HCT116 (cell line): ENCODE measurements at regions not wholly inside any gene's neighbourhood (a gene's known extent, or its start where the extent isn't known, plus 50 kb on each side); places are given as distances from the start of the nearest gene placed in this dataset.

Source experiments
- ATAC-seq: fragments of 200-7000 bp; cut with Tn5 transposase; 2 replicates; pipeline ENCODE4 v1.9.1; 2020; ENCODE audit warnings: mild to moderate bottlenecking, moderate library complexity
- BruUV-seq: library from RNA; stranded (reverse); fragments of 400-500 nt; replicated peaks from 2 replicates; lab custom pipeline; 2021; lab: Mats Ljungman, UMichigan
- CTCF ChIA-PET: fragments of 300-600 bp; sonication (Branson Sonifier 250); formaldehyde crosslinking; loops from one replicate; lab custom pipeline; 2021; ENCODE audit warnings: antibody characterized with exemption; lab: Charles Lee
- POLR2A ChIA-PET: fragments of 300-600, 350-600 bp; sonication (Branson Sonifier 250); formaldehyde crosslinking; loops from one replicate; lab custom pipeline; 2021; ENCODE audit warnings: antibody characterized with exemption; lab: Charles Lee
- RAD21 ChIA-PET, 2 experiments: fragments of 300-600 bp; sonication (Branson Sonifier 250); formaldehyde crosslinking; loops; one replicate each; lab custom pipeline; 2023; ENCODE audit warnings: low total read pairs in 2 of 2; ENCODE audit not compliant: uncharacterized antibody in 2 of 2, unreplicated experiment in 2 of 2, low non-redundant PET in 1 of 2; lab: Charles Lee
- DNase-seq: peaks from one replicate; pipeline ENCODE4 v3.0.0-alpha.2; 2010; ENCODE audit warnings: low read depth, low spot score
- H2AFZ ChIP-seq: fragments of 200-600 bp; shearing (Covaris generic), sonication (generic); 2 replicates; pipeline ENCODE4 v1.6.1; 2017; ENCODE audit warnings: low read depth, mixed run types, mixed read lengths, antibody characterized with exemption, low read length; ENCODE audit not compliant: poor library complexity, severe bottlenecking
- H3K27ac ChIP-seq: 2 replicates; pipeline ENCODE4 v1.5.1; 2012; ENCODE audit warnings: low read depth, low read length
- H3K27me3 ChIP-seq: fragments of 200-600 bp; sonication (generic); 2 replicates; pipeline ENCODE4 v1.6.1; 2016; ENCODE audit warnings: mixed run types, low read length, mixed read lengths; ENCODE audit not compliant: insufficient read depth
- H3K36me3 ChIP-seq, 2 experiments: fragments of 200-500 bp in 1 of 2; fragments of 200-600 bp in 1 of 2; sonication (Bioruptor generic) in 1 of 2; sonication (generic) in 1 of 2; 2 replicates each; pipeline versions ENCODE4 v1.5.1 to v1.6.1; 2014 to 2016; ENCODE audit warnings: low read length in 2 of 2, inconsistent platforms in 1 of 2, mixed read lengths in 1 of 2, mixed run types in 1 of 2; ENCODE audit not compliant: insufficient read depth in 2 of 2, control insufficient read depth in 1 of 2
- H3K4me1 ChIP-seq, 2 experiments: fragments of 200-600 bp in 1 of 2; sonication (generic) in 1 of 2; 2 replicates each; pipeline versions ENCODE4 v1.5.1 to v1.6.1; 2012 to 2017; ENCODE audit warnings: low read length in 2 of 2, inconsistent platforms in 1 of 2, mild to moderate bottlenecking in 1 of 2, mixed read lengths in 1 of 2, mixed run types in 1 of 2, moderate library complexity in 1 of 2; ENCODE audit not compliant: insufficient read depth in 2 of 2, control insufficient read depth in 1 of 2
- H3K4me2 ChIP-seq: fragments of 200-600 bp; sonication (generic); 2 replicates; pipeline ENCODE4 v1.6.1; 2017; ENCODE audit warnings: mixed run types, low read length, mixed read lengths
- H3K4me3 ChIP-seq, 2 experiments: fragments of 200-600 bp in 1 of 2; sonication (generic) in 1 of 2; replicated peaks in 1 of 2; 2 replicates each; pipeline ENCODE4 v1.5.1; 2011 to 2016; ENCODE audit warnings: low read length in 2 of 2, control low read depth in 1 of 2, low read depth in 1 of 2, mild to moderate bottlenecking in 1 of 2, mixed read lengths in 1 of 2, mixed run types in 1 of 2
- H3K79me2 ChIP-seq: fragments of 200-600 bp; sonication (generic); 2 replicates; pipeline ENCODE4 v1.6.1; 2017; ENCODE audit warnings: mild to moderate bottlenecking, mixed run types, low read length, moderate library complexity, mixed read lengths; ENCODE audit not compliant: insufficient read depth
- H3K9ac ChIP-seq: fragments of 200-600 bp; sonication (generic); 2 replicates; pipeline ENCODE4 v1.6.1; 2016; ENCODE audit warnings: low read length, mixed read lengths
- H3K9me2 ChIP-seq: fragments of 200-600 bp; sonication (generic), shearing (Covaris generic); 2 replicates; pipeline ENCODE4 v1.6.1; 2017; ENCODE audit warnings: mixed run types, mild to moderate bottlenecking, moderate library complexity; ENCODE audit not compliant: insufficient read depth
- H3K9me3 ChIP-seq, 2 experiments: fragments of 200-500 bp in 1 of 2; fragments of 200-600 bp in 1 of 2; sonication (Bioruptor generic) in 1 of 2; sonication (generic) in 1 of 2; 2 replicates each; pipeline ENCODE4 v1.6.1; 2014 to 2017; ENCODE audit warnings: low read length in 2 of 2, mixed read lengths in 2 of 2, inconsistent platforms in 1 of 2, low read depth in 1 of 2, mild to moderate bottlenecking in 1 of 2, mixed run types in 1 of 2, moderate library complexity in 1 of 2; ENCODE audit not compliant: control insufficient read depth in 1 of 2, insufficient read depth in 1 of 2
- H4K20me1 ChIP-seq: fragments of 200-600 bp; sonication (generic), shearing (Covaris generic); 2 replicates; pipeline ENCODE4 v1.6.1; 2017; ENCODE audit warnings: mixed run types, mild to moderate bottlenecking, moderate library complexity; ENCODE audit not compliant: insufficient read depth
- EZH2phosphoT487 ChIP-seq: fragments of 200-600 bp; IDR thresholded peaks from 2 replicates; pipeline ENCODE4 v1.6.1; 2018; ENCODE audit warnings: antibody characterized with exemption, borderline replicate concordance
- JUND ChIP-seq: IDR thresholded peaks from 2 replicates; pipeline ENCODE4 v1.6.1; 2012
- POLR2A ChIP-seq: IDR thresholded peaks from 2 replicates; pipeline ENCODE4 v1.7.0; 2011; ENCODE audit warnings: borderline replicate concordance; ENCODE audit not compliant: insufficient read depth, insufficient read length; ENCODE audit errors: extremely low read depth
- SP1 ChIP-seq: IDR thresholded peaks from 2 replicates; pipeline ENCODE4 v1.6.1; 2012; ENCODE audit warnings: low read depth
- SRF ChIP-seq: IDR thresholded peaks from 2 replicates; pipeline ENCODE4 v1.6.1; 2012; ENCODE audit warnings: low read depth
- intact Hi-C: fragments of 100-400 bp; cut with micrococcal nuclease; formaldehyde crosslinking; loops from 2 replicates; pipeline ENCODE4 v1.10.0; 2022
- TF ChIP-seq, protein P1 (sequence below): IDR thresholded peaks from 2 replicates; pipeline ENCODE4 v1.6.1; 2011; ENCODE audit warnings: mild to moderate bottlenecking, low read length, moderate library complexity; ENCODE audit not compliant: insufficient replicate concordance; ENCODE audit errors: extremely low read depth
- TF ChIP-seq, protein P2 (sequence below): IDR thresholded peaks from 2 replicates; pipeline ENCODE4 v1.6.1; 2012
- TF ChIP-seq, protein P3 (sequence below): IDR thresholded peaks from 2 replicates; pipeline ENCODE4 v1.6.1; 2012; ENCODE audit warnings: low read depth

DNA sequence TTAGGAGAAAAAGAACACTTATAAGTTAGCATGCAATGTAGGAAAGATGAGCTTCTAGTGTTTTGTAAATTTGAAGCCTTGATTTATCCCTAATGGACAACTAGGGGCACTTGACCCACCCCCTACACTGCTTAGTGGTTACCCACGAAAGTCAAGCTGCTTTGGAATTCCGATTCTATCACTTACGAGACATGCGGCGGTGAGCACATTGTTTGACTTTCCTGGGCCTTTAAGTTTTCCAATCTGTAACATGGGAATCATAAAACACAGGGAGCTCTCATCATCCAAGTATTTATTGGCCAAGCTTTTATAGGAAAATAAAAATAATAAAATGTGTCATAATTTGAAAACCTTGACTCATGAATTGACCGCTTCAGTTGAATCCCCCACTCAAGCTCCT lies 78.7 kb upstream of the PDK4 start:
- ChIA-PET RAD21 (no interaction called here), POLR2A (no interaction called here), CTCF (interaction anchor here (1.0 to 2.0 kb wide), 3 partner anchors 9 to 130 kb away, joined by 3 to 8 read pairs (median 6); no protein-coding TSS in a partner anchor)
- H4K20me1 ChIP-seq: no peaks in the 10 kb centered on the region
- no peak overlapping the region for H3K4me3 ChIP-seq
- H3K36me3 ChIP-seq: no peaks in the 10 kb centered on the region
- no peaks in the 10 kb centered on the region for H3K27me3 ChIP-seq
- no peak overlapping the region for H3K4me2 ChIP-seq
- H3K9me3 ChIP-seq: no peaks in the 10 kb centered on the region
- no peak for DNase-seq
- no TSS peak for BruUV-seq
- H2AFZ ChIP-seq: no peak overlapping the region
- H3K4me1 ChIP-seq: no peaks in the 10 kb centered on the region
- TF ChIP-seq, protein P1, sequence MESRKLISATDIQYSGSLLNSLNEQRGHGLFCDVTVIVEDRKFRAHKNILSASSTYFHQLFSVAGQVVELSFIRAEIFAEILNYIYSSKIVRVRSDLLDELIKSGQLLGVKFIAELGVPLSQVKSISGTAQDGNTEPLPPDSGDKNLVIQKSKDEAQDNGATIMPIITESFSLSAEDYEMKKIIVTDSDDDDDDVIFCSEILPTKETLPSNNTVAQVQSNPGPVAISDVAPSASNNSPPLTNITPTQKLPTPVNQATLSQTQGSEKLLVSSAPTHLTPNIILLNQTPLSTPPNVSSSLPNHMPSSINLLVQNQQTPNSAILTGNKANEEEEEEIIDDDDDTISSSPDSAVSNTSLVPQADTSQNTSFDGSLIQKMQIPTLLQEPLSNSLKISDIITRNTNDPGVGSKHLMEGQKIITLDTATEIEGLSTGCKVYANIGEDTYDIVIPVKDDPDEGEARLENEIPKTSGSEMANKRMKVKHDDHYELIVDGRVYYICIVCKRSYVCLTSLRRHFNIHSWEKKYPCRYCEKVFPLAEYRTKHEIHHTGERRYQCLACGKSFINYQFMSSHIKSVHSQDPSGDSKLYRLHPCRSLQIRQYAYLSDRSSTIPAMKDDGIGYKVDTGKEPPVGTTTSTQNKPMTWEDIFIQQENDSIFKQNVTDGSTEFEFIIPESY: no peak
- TF ChIP-seq EZH2phosphoT487 (no peak), POLR2A (no peak), SP1 (no peak), SRF (no peak), JUND (no peak)
- TF ChIP-seq, protein P2, sequence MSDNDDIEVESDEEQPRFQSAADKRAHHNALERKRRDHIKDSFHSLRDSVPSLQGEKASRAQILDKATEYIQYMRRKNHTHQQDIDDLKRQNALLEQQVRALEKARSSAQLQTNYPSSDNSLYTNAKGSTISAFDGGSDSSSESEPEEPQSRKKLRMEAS: no peak
- TF ChIP-seq, protein P3, sequence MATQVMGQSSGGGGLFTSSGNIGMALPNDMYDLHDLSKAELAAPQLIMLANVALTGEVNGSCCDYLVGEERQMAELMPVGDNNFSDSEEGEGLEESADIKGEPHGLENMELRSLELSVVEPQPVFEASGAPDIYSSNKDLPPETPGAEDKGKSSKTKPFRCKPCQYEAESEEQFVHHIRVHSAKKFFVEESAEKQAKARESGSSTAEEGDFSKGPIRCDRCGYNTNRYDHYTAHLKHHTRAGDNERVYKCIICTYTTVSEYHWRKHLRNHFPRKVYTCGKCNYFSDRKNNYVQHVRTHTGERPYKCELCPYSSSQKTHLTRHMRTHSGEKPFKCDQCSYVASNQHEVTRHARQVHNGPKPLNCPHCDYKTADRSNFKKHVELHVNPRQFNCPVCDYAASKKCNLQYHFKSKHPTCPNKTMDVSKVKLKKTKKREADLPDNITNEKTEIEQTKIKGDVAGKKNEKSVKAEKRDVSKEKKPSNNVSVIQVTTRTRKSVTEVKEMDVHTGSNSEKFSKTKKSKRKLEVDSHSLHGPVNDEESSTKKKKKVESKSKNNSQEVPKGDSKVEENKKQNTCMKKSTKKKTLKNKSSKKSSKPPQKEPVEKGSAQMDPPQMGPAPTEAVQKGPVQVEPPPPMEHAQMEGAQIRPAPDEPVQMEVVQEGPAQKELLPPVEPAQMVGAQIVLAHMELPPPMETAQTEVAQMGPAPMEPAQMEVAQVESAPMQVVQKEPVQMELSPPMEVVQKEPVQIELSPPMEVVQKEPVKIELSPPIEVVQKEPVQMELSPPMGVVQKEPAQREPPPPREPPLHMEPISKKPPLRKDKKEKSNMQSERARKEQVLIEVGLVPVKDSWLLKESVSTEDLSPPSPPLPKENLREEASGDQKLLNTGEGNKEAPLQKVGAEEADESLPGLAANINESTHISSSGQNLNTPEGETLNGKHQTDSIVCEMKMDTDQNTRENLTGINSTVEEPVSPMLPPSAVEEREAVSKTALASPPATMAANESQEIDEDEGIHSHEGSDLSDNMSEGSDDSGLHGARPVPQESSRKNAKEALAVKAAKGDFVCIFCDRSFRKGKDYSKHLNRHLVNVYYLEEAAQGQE: no peak
- H3K9me2 ChIP-seq: no peaks in the 10 kb centered on the region
- ATAC-seq: no peak
- H3K79me2 ChIP-seq: no peaks in the 10 kb centered on the region
- no peak overlapping the region for H3K9ac ChIP-seq
- intact Hi-C loops: no loop called here
- no peak overlapping the region for H3K27ac ChIP-seq
